ENCODE measurements at regions not wholly inside any gene's neighbourhood (a gene's known extent, or its start where the extent isn't known, plus 50 kb on each side); places are given as distances from the start of the nearest gene placed in this dataset.

DNA sequence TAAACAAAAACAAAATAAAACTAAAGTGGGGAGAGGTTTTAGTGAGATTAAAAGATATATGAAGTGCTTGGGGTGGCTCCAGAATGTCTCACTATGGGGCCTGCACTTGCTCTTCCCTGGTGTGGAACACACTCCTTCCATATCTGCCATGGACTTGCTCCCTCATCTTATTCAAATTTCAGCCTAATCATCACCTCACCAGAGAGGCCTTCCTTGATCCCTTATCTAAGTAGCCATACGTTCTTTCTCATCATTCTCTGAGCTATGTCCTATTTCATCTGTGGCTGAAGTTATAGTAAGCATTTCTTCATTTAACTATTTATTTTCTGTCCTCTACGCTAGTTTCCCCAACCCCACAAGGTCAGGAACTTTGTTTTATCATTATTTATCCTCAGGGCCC lies 511.7 kb downstream of the NTRK3 start:
- TF ChIP-seq POLR2A (IDR thresholded peaks at IDR 0.05) = no peak
- TF ChIP-seq, protein P1, sequence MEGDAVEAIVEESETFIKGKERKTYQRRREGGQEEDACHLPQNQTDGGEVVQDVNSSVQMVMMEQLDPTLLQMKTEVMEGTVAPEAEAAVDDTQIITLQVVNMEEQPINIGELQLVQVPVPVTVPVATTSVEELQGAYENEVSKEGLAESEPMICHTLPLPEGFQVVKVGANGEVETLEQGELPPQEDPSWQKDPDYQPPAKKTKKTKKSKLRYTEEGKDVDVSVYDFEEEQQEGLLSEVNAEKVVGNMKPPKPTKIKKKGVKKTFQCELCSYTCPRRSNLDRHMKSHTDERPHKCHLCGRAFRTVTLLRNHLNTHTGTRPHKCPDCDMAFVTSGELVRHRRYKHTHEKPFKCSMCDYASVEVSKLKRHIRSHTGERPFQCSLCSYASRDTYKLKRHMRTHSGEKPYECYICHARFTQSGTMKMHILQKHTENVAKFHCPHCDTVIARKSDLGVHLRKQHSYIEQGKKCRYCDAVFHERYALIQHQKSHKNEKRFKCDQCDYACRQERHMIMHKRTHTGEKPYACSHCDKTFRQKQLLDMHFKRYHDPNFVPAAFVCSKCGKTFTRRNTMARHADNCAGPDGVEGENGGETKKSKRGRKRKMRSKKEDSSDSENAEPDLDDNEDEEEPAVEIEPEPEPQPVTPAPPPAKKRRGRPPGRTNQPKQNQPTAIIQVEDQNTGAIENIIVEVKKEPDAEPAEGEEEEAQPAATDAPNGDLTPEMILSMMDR (IDR thresholded peaks at IDR 0.05) = no peak

All from breast epithelium (tissue), 3 donors.